ENCODE measurements at regions not wholly inside any gene's neighbourhood (a gene's known extent, or its start where the extent isn't known, plus 50 kb on each side); places are given as distances from the start of the nearest gene placed in this dataset.

DNA sequence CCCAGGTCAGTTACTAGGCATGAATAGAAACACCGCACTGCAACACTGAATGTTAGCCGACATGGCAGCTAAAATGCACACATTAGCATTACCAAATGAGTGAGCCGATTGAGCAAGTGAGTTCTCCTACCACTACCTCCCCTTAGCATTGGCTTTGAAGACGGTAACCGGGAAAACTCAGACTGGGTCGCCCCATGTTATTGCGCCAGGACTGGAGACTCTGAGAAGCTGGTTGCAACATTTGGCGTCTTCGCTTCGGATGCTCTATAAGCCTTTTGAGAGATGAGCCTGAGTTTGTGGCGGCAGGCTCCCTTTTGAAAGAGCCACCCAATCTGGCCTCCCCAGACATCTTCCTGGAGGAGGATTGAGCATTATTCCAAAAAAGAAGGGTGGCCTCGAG is 68.5 kb upstream of the POMP start:
- H3K27ac ChIP-seq: no peak overlapping the region
- TF ChIP-seq CTCF (conservative IDR thresholded peaks at IDR 0.05): no peak
- TF ChIP-seq ZFX (IDR thresholded peaks at IDR 0.05): no peak

GRCh38 chr13:28588296-28588695 is 70.6 kb upstream of the POMP start:
- TF ChIP-seq ZFX (IDR thresholded peaks at IDR 0.05): no peak
- no peak for TF ChIP-seq CTCF (conservative IDR thresholded peaks at IDR 0.05)
- H3K27ac ChIP-seq: no peak overlapping the region

- no peak for TF ChIP-seq CTCF (conservative IDR thresholded peaks at IDR 0.05)
- TF ChIP-seq ZFX (IDR thresholded peaks at IDR 0.05): no peak
Observed at GRCh38 chr13:28587174-28587540, 71.8 kb upstream of the POMP start.

GRCh38 chr13:28586439-28587173 is 72.3 kb upstream of the POMP start:
- H3K27ac ChIP-seq: no peak overlapping the region

More at GRCh38 chr13:28587174-28587540, 71.8 kb upstream of the POMP start:
- no peak overlapping the region for H3K27ac ChIP-seq

DNA sequence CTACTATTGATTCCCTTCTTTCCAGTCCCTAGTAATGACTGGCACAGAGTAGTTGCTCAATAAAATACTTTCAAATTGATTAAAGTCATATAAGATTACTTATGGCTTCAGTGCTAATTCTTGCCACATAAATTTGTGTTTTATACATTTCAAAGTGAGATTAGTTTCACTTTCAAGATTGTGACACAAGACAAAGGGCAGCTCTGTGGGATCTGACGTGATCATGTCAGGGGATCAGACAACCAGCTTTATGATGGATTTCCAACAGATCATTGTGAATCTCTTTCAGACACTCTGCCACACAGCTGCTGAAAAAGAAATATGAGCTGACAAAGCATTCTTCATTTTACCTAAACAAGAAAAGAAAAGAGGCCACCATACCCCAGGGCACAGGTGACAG is 73.4 kb upstream of the POMP start:
- no peak overlapping the region for H3K27ac ChIP-seq
- TF ChIP-seq CTCF (conservative IDR thresholded peaks at IDR 0.05) (no peak), ZFX (IDR thresholded peaks at IDR 0.05) (no peak)

More at GRCh38 chr13:28586439-28587173, 72.3 kb upstream of the POMP start:
- TF ChIP-seq ZFX (IDR thresholded peaks at IDR 0.05): no peak
- no peak for TF ChIP-seq CTCF (conservative IDR thresholded peaks at IDR 0.05)

DNA sequence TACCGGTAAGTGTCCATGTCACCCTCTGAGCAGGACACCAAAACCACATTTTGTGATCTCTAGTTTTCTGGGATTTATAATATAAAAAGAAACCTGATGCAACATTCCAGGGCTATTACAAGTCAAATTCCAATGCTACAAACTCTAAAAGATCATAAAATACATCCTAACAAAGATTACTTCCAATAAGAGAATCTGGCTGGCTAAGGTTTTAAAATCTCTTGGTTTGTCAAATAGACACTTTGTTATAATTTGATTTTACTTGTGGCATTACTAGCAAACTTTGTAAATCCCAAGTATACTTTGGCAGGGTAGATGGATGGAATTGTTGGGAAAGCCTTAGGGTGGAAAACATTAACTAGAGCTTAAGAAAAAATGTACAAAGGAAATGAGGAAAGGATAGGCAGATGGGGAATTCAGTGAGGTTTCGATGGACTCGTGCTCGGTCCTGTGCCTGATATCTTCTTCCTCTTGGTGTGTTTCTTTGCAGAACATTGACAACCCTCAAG is 74.0 kb upstream of the POMP start:
- H3K27ac ChIP-seq: no peak overlapping the region
- TF ChIP-seq ZFX (IDR thresholded peaks at IDR 0.05) (no peak), CTCF (conservative IDR thresholded peaks at IDR 0.05) (no peak)

GRCh38 chr13:28583651-28584091 is 75.3 kb upstream of the POMP start:
- TF ChIP-seq ZFX (IDR thresholded peaks at IDR 0.05) (no peak), CTCF (conservative IDR thresholded peaks at IDR 0.05) (no peak)
- H3K27ac ChIP-seq: no peak overlapping the region
